Liver (tissue), 8 donors: ENCODE measurements at regions not wholly inside any gene's neighbourhood (a gene's known extent, or its start where the extent isn't known, plus 50 kb on each side); places are given as distances from the start of the nearest gene placed in this dataset.

Source experiments
- DNase-seq: peaks from one replicate; pipeline ENCODE4 v3.0.0-alpha.2; 2017; ENCODE audit warnings: low spot score
- H3K27ac ChIP-seq, 2 donors: one replicate each; pipeline ENCODE4 v1.7.0; 2013; ENCODE audit warnings: inconsistent platforms in 2 of 2, low read length in 2 of 2, control low read depth in 1 of 2, low read depth in 1 of 2, mild to moderate bottlenecking in 1 of 2
- H3K27me3 ChIP-seq, 4 donors: one replicate each; pipeline versions ENCODE4 v1.6.1 to v1.7.0; 2013; ENCODE audit warnings: low read length in 3 of 4, inconsistent platforms in 1 of 4, mild to moderate bottlenecking in 1 of 4, moderate library complexity in 1 of 4; ENCODE audit not compliant: control insufficient read depth in 4 of 4, insufficient read depth in 4 of 4
- H3K36me3 ChIP-seq, 4 donors: one replicate each; pipeline versions ENCODE4 v1.6.1 to v1.7.0; 2013; ENCODE audit warnings: low read length in 3 of 4, mild to moderate bottlenecking in 3 of 4, low read depth in 1 of 4, moderate library complexity in 1 of 4; ENCODE audit not compliant: control insufficient read depth in 4 of 4, insufficient read depth in 3 of 4
- H3K4me1 ChIP-seq, 4 donors: one replicate each; pipeline versions ENCODE4 v1.6.1 to v1.7.0; 2013; ENCODE audit warnings: low read length in 3 of 4, mild to moderate bottlenecking in 3 of 4, moderate library complexity in 1 of 4; ENCODE audit not compliant: control insufficient read depth in 4 of 4, insufficient read depth in 4 of 4
- H3K4me3 ChIP-seq, 3 donors: one replicate each; pipeline versions ENCODE4 v1.6.1 to v1.7.0; 2013; ENCODE audit warnings: low read length in 3 of 3, control low read depth in 1 of 3, low read depth in 1 of 3, mild to moderate bottlenecking in 1 of 3
- H3K9ac ChIP-seq, 2 donors: one replicate each; pipeline ENCODE4 v1.7.0; 2013; ENCODE audit warnings: low read length in 2 of 2, mild to moderate bottlenecking in 2 of 2, moderate library complexity in 2 of 2, control low read depth in 1 of 2, low read depth in 1 of 2
- H3K9me3 ChIP-seq, 4 donors: one replicate each; pipeline versions ENCODE4 v1.6.1 to v1.7.0; 2013; ENCODE audit warnings: low read length in 3 of 4; ENCODE audit not compliant: control insufficient read depth in 4 of 4
- EGR1 ChIP-seq, 2 donors: IDR thresholded peaks; 2 replicates each; pipeline ENCODE4 v1.6.1; 2016 to 2018; ENCODE audit warnings: antibody characterized with exemption in 2 of 2, low read depth in 2 of 2
- FOXA1 ChIP-seq: IDR thresholded peaks from 2 replicates; pipeline ENCODE4 v1.6.1; 2016; ENCODE audit warnings: antibody characterized with exemption
- FOXA2 ChIP-seq: IDR thresholded peaks from 2 replicates; pipeline ENCODE4 v1.6.1; 2016; ENCODE audit warnings: antibody characterized with exemption
- GABPA ChIP-seq, 2 donors: IDR thresholded peaks in 1 of 2; conservative IDR thresholded peaks in 1 of 2; 2 replicates each; pipeline ENCODE4 v1.6.1; 2016; ENCODE audit warnings: antibody characterized with exemption in 2 of 2, mild to moderate bottlenecking in 1 of 2, moderate library complexity in 1 of 2
- HNF4G ChIP-seq: IDR thresholded peaks from 2 replicates; pipeline ENCODE4 v1.6.1; 2016; ENCODE audit warnings: antibody characterized with exemption
- JUND ChIP-seq, 2 donors: IDR thresholded peaks; 2 replicates each; pipeline ENCODE4 v1.6.1; 2016; ENCODE audit warnings: antibody characterized with exemption in 2 of 2
- MAX ChIP-seq: IDR thresholded peaks from 2 replicates; pipeline ENCODE4 v1.6.1; 2016; ENCODE audit warnings: antibody characterized with exemption
- NR2F2 ChIP-seq: IDR thresholded peaks from 2 replicates; pipeline ENCODE4 v1.6.1; 2016; ENCODE audit warnings: antibody characterized with exemption
- RAD21 ChIP-seq, 2 donors: IDR thresholded peaks; 2 replicates each; pipeline ENCODE4 v1.6.1; 2016; ENCODE audit warnings: antibody characterized with exemption in 2 of 2, mild to moderate bottlenecking in 2 of 2
- RXRA ChIP-seq, 2 donors: IDR thresholded peaks; 2 replicates each; pipeline ENCODE4 v1.6.1; 2017 to 2018; ENCODE audit warnings: antibody characterized with exemption in 2 of 2, mild to moderate bottlenecking in 1 of 2
- SP1 ChIP-seq: IDR thresholded peaks from 2 replicates; pipeline ENCODE4 v1.6.1; 2018; ENCODE audit warnings: antibody characterized with exemption, mild to moderate bottlenecking
- TAF1 ChIP-seq: conservative IDR thresholded peaks from 2 replicates; pipeline ENCODE4 v1.6.1; 2016; ENCODE audit warnings: antibody characterized with exemption, mild to moderate bottlenecking
- WGBS: extraction: QIAGEN DNeasy Blood & Tissue Kit; methylation state at CpG from one replicate; pipeline ENCODE4 v1.1.7; 2013; 5-methylcytosine and 5-hydroxymethylcytosine counted together
- TF ChIP-seq, protein P1 (sequence below): IDR thresholded peaks from 2 replicates; pipeline ENCODE4 v1.6.1; 2016; ENCODE audit warnings: antibody characterized with exemption
- TF ChIP-seq, protein P2 (sequence below): IDR thresholded peaks from 2 replicates; pipeline ENCODE4 v1.6.1; 2016; ENCODE audit warnings: antibody characterized with exemption, mild to moderate bottlenecking
- TF ChIP-seq, protein P3 (sequence below): fragments of 150-350 bp; IDR thresholded peaks from 2 replicates; pipeline ENCODE4 v1.5.1; 2017; ENCODE audit warnings: improper control_type of control experiment, low read depth, low read length; ENCODE audit not compliant: missing input control
- donor health status: healthy.
- donor health status: healthy.
- donor health status: healthy.
- donor health status: healthy.
- donor health status: healthy.

GRCh38 chr20:60090631-60091030, 132.4 kb downstream of the CDH26 start:
- 57% methylated on average over 4 of the region's 4 CpGs for WGBS
- no peak for DNase-seq
- no peak overlapping the region for H3K4me3 ChIP-seq
- no peak overlapping the region for H3K27ac ChIP-seq
- peaks cover 0 to 20% (median 2%) of the 10 kb centered on the region in 4 donors for H3K27me3 ChIP-seq
- H3K9ac ChIP-seq: no peak overlapping the region
- H3K9me3 ChIP-seq: peaks cover 0 to 4% (median 1%) of the 10 kb centered on the region in 4 donors
- H3K4me1 ChIP-seq: no peaks in the 10 kb centered on the region
- H3K36me3 ChIP-seq: no peaks in the 10 kb centered on the region
- TF ChIP-seq, protein P1, sequence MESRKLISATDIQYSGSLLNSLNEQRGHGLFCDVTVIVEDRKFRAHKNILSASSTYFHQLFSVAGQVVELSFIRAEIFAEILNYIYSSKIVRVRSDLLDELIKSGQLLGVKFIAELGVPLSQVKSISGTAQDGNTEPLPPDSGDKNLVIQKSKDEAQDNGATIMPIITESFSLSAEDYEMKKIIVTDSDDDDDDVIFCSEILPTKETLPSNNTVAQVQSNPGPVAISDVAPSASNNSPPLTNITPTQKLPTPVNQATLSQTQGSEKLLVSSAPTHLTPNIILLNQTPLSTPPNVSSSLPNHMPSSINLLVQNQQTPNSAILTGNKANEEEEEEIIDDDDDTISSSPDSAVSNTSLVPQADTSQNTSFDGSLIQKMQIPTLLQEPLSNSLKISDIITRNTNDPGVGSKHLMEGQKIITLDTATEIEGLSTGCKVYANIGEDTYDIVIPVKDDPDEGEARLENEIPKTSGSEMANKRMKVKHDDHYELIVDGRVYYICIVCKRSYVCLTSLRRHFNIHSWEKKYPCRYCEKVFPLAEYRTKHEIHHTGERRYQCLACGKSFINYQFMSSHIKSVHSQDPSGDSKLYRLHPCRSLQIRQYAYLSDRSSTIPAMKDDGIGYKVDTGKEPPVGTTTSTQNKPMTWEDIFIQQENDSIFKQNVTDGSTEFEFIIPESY: no peak
- TF ChIP-seq SP1 (no peak), FOXA2 (no peak), HNF4G (no peak), TAF1 (no peak), RXRA (IDR thresholded peaks at IDR 0.05) (no peak), FOXA1 (no peak)
- TF ChIP-seq, protein P2, sequence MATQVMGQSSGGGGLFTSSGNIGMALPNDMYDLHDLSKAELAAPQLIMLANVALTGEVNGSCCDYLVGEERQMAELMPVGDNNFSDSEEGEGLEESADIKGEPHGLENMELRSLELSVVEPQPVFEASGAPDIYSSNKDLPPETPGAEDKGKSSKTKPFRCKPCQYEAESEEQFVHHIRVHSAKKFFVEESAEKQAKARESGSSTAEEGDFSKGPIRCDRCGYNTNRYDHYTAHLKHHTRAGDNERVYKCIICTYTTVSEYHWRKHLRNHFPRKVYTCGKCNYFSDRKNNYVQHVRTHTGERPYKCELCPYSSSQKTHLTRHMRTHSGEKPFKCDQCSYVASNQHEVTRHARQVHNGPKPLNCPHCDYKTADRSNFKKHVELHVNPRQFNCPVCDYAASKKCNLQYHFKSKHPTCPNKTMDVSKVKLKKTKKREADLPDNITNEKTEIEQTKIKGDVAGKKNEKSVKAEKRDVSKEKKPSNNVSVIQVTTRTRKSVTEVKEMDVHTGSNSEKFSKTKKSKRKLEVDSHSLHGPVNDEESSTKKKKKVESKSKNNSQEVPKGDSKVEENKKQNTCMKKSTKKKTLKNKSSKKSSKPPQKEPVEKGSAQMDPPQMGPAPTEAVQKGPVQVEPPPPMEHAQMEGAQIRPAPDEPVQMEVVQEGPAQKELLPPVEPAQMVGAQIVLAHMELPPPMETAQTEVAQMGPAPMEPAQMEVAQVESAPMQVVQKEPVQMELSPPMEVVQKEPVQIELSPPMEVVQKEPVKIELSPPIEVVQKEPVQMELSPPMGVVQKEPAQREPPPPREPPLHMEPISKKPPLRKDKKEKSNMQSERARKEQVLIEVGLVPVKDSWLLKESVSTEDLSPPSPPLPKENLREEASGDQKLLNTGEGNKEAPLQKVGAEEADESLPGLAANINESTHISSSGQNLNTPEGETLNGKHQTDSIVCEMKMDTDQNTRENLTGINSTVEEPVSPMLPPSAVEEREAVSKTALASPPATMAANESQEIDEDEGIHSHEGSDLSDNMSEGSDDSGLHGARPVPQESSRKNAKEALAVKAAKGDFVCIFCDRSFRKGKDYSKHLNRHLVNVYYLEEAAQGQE: no peak
- TF ChIP-seq, protein P3, sequence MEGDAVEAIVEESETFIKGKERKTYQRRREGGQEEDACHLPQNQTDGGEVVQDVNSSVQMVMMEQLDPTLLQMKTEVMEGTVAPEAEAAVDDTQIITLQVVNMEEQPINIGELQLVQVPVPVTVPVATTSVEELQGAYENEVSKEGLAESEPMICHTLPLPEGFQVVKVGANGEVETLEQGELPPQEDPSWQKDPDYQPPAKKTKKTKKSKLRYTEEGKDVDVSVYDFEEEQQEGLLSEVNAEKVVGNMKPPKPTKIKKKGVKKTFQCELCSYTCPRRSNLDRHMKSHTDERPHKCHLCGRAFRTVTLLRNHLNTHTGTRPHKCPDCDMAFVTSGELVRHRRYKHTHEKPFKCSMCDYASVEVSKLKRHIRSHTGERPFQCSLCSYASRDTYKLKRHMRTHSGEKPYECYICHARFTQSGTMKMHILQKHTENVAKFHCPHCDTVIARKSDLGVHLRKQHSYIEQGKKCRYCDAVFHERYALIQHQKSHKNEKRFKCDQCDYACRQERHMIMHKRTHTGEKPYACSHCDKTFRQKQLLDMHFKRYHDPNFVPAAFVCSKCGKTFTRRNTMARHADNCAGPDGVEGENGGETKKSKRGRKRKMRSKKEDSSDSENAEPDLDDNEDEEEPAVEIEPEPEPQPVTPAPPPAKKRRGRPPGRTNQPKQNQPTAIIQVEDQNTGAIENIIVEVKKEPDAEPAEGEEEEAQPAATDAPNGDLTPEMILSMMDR: no peak

DNA sequence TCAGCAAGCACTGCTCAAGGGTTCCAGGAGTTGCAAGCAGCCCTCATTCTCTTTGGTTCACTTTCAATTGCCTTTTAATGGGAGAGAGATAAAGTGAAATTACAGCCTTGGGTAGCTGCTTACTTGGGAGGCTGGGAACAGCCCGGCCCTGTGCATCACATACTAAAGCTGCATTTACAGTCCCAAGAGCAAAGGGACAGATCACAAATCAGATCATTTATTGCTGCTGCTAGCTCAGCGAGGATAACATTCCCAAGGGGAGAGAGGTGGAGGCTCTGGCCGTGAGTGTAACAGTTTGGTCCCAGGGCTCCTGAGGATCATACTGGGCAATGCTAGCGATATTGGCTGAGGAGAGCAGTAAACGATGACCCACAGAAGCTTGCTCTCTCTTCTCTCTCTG, 133.1 kb downstream of the CDH26 start:
- H3K9me3 ChIP-seq: peaks cover 0 to 4% (median 1%) of the 10 kb centered on the region in 4 donors
- no peak for DNase-seq
- H3K27ac ChIP-seq: no peak overlapping the region
- H3K4me1 ChIP-seq: no peaks in the 10 kb centered on the region
- H3K9ac ChIP-seq: no peak overlapping the region
- peaks cover 0 to 16% (median 2%) of the 10 kb centered on the region in 4 donors for H3K27me3 ChIP-seq
- H3K36me3 ChIP-seq: no peaks in the 10 kb centered on the region
- 80% methylated on average over 5 of the region's 5 CpGs for WGBS
- H3K4me3 ChIP-seq: no peak overlapping the region
- TF ChIP-seq FOXA2 (no peak), HNF4G (no peak), NR2F2 (no peak), EGR1 (IDR thresholded peaks at IDR 0.05; ENCODE audit: low read depth in 2 of 2) (no peak), RAD21 (IDR thresholded peaks at IDR 0.05) (no peak), GABPA (IDR thresholded peaks at IDR 0.05 in 1 of 2, conservative IDR thresholded peaks at IDR 0.05 in 1 of 2) (no peak), SP1 (no peak), JUND (IDR thresholded peaks at IDR 0.05) (no peak), MAX (no peak)
- TF ChIP-seq, protein P3: no peak
- TF ChIP-seq, protein P2: no peak
- TF ChIP-seq, protein P1: no peak
